Cardiac muscle cell (in vitro differentiated cells and primary cell): ENCODE measurements at regions not wholly inside any gene's neighbourhood (a gene's known extent, or its start where the extent isn't known, plus 50 kb on each side); places are given as distances from the start of the nearest gene placed in this dataset.

Experiments used
- DNase-seq, 2 donors: peaks; one replicate each; pipeline versions ENCODE4 v3.0.0 to v3.0.0-alpha.2; 2010 to 2017; ENCODE audit warnings: low read depth in 1 of 2, low spot score in 1 of 2
- H3K27ac ChIP-seq: fragments of 200-600 bp; sonication (generic); 2 replicates; pipeline ENCODE4 v1.5.1; 2016
- H3K27me3 ChIP-seq: fragments of 200-600 bp; sonication (generic); 2 replicates; pipeline ENCODE4 v1.6.0; 2016; ENCODE audit warnings: control low read depth
- H3K36me3 ChIP-seq: fragments of 200-600 bp; sonication (generic); 2 replicates; pipeline ENCODE4 v1.5.1; 2016; ENCODE audit warnings: control low read depth
- H3K4me1 ChIP-seq: fragments of 200-600 bp; sonication (generic); 2 replicates; pipeline ENCODE4 v1.8.1; 2017; ENCODE audit warnings: low read depth, mild to moderate bottlenecking, mixed run types
- H3K4me3 ChIP-seq: fragments of 200-600 bp; sonication (generic); 2 replicates; pipeline ENCODE4 v1.5.1; 2016; ENCODE audit warnings: mild to moderate bottlenecking
- H3K9me3 ChIP-seq: fragments of 200-600 bp; sonication (generic); 2 replicates; pipeline ENCODE4 v1.5.1; 2017; ENCODE audit warnings: low read depth, mild to moderate bottlenecking, control low read depth
- CTCF ChIP-seq: IDR thresholded peaks from 2 replicates; pipeline ENCODE4 v1.5.1; 2012; ENCODE audit warnings: low read depth, mild to moderate bottlenecking, low read length

- Histone ChIP-seq H3K36me3 (no peaks in the 10 kb centered on the region), H3K9me3 (no peaks in the 10 kb centered on the region)
- no peak for TF ChIP-seq CTCF
Observed at GRCh38 chr17:22242472-22242871, 550.1 kb downstream of the KCNJ18 start.

GRCh38 chr17:22251498-22251897 lies 559.2 kb downstream of the KCNJ18 start:
- Histone ChIP-seq H3K27ac (no peak overlapping the region), H3K4me1 (no peaks in the 10 kb centered on the region), H3K4me3 (no peak overlapping the region), H3K9me3 (no peaks in the 10 kb centered on the region), H3K36me3 (no peaks in the 10 kb centered on the region), H3K27me3 (no peaks in the 10 kb centered on the region)
- DNase-seq = no peak
- no peak for TF ChIP-seq CTCF

More at GRCh38 chr17:22242472-22242871, 550.1 kb downstream of the KCNJ18 start:
- Histone ChIP-seq H3K4me3 (no peak overlapping the region), H3K27me3 (no peaks in the 10 kb centered on the region), H3K27ac (no peak overlapping the region), H3K4me1 (no peaks in the 10 kb centered on the region)
- DNase-seq = no peak

GRCh38 chr17:22253007-22253406 lies 560.7 kb downstream of the KCNJ18 start:
- H3K4me1 ChIP-seq = no peaks in the 10 kb centered on the region
- H3K9me3 ChIP-seq = no peaks in the 10 kb centered on the region
- no peak for TF ChIP-seq CTCF

GRCh38 chr17:22265807-22266206 lies 573.5 kb downstream of the KCNJ18 start:
- Histone ChIP-seq H3K27me3 (no peaks in the 10 kb centered on the region), H3K4me3 (no peak overlapping the region), H3K27ac (no peak overlapping the region), H3K9me3 (no peaks in the 10 kb centered on the region), H3K36me3 (no peaks in the 10 kb centered on the region), H3K4me1 (no peaks in the 10 kb centered on the region)
- TF ChIP-seq CTCF = no peak
- no peak for DNase-seq

More at GRCh38 chr17:22253007-22253406, 560.7 kb downstream of the KCNJ18 start:
- DNase-seq = no peak
- no peak overlapping the region for H3K4me3 ChIP-seq
- H3K27ac ChIP-seq = no peak overlapping the region
- H3K36me3 ChIP-seq = no peaks in the 10 kb centered on the region
- H3K27me3 ChIP-seq = no peaks in the 10 kb centered on the region

GRCh38 chr17:22266231-22266630 lies 573.9 kb downstream of the KCNJ18 start:
- no peak overlapping the region for H3K4me3 ChIP-seq
- H3K36me3 ChIP-seq = no peaks in the 10 kb centered on the region
- no peaks in the 10 kb centered on the region for H3K4me1 ChIP-seq
- no peaks in the 10 kb centered on the region for H3K27me3 ChIP-seq
- H3K27ac ChIP-seq = no peak overlapping the region
- no peak for TF ChIP-seq CTCF
- H3K9me3 ChIP-seq = no peaks in the 10 kb centered on the region
- DNase-seq = no peak

GRCh38 chr17:22267019-22267418 lies 574.7 kb downstream of the KCNJ18 start:
- no peak for DNase-seq
- no peak overlapping the region for H3K27ac ChIP-seq
- no peak overlapping the region for H3K4me3 ChIP-seq
- no peak for TF ChIP-seq CTCF
- H3K27me3 ChIP-seq = no peaks in the 10 kb centered on the region
- no peaks in the 10 kb centered on the region for H3K9me3 ChIP-seq
- no peaks in the 10 kb centered on the region for H3K4me1 ChIP-seq
- no peaks in the 10 kb centered on the region for H3K36me3 ChIP-seq
